ENCODE measurements at regions not wholly inside any gene's neighbourhood (a gene's known extent, or its start where the extent isn't known, plus 50 kb on each side); places are given as distances from the start of the nearest gene placed in this dataset.

DNA sequence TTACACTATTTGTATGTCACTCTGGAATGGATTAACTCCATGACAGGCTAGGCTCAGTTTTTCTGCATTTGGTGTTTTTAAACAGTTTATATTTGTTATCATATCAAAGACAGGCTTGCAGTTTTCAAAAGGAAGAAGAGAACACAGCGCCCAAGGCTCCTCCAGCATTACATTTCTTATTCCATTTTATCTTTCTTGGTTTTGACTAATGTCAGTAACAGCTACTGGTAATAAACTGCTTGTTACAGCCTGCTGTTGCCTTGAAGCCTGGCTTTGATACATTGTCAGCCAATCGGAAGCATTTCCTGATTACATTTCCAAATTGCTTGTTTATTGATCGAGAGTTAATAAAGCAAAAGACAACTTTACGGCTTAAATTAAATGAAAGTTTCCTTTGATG is 166.0 kb upstream of the MDFIC start:
- TF ChIP-seq, protein P1, sequence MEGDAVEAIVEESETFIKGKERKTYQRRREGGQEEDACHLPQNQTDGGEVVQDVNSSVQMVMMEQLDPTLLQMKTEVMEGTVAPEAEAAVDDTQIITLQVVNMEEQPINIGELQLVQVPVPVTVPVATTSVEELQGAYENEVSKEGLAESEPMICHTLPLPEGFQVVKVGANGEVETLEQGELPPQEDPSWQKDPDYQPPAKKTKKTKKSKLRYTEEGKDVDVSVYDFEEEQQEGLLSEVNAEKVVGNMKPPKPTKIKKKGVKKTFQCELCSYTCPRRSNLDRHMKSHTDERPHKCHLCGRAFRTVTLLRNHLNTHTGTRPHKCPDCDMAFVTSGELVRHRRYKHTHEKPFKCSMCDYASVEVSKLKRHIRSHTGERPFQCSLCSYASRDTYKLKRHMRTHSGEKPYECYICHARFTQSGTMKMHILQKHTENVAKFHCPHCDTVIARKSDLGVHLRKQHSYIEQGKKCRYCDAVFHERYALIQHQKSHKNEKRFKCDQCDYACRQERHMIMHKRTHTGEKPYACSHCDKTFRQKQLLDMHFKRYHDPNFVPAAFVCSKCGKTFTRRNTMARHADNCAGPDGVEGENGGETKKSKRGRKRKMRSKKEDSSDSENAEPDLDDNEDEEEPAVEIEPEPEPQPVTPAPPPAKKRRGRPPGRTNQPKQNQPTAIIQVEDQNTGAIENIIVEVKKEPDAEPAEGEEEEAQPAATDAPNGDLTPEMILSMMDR (conservative IDR thresholded peaks at IDR 0.05; ENCODE audit: low read depth, low read length): no peak
- no peak overlapping the region for H3K4me3 ChIP-seq (ENCODE audit: low read depth, low read length)
- no peak for DNase-seq (ENCODE audit: low read depth)

DNA sequence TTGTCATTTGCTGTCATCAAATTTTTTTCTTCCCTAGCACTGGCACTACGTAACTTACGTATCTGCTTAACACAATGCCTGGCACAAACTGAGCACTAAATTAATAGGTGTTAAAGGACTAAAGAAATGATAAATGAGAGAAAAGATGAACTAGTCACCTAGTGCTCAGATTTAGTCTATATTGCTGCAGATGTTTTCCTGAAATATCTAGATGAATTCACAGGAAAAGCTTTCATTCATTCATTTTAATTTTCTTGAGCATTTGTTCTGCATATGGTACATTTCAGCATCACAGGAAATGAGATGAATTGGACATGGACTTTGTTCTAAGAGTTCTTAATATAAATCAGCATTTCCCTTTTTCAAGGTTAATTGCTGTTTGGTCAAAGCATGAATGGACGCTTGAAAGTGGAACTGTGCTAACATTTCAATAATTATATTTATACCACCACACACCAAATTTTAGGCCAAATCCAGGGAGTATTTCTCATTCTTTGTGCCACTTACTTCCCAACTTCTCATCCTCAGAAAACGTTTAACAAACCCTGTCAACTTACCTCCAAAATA is 163.2 kb upstream of the MDFIC start:
- TF ChIP-seq, protein P1 (conservative IDR thresholded peaks at IDR 0.05; ENCODE audit: low read depth, low read length): no peak
- no peak overlapping the region for H3K4me3 ChIP-seq (ENCODE audit: low read depth, low read length)
- DNase-seq (ENCODE audit: low read depth): no peak

DNA sequence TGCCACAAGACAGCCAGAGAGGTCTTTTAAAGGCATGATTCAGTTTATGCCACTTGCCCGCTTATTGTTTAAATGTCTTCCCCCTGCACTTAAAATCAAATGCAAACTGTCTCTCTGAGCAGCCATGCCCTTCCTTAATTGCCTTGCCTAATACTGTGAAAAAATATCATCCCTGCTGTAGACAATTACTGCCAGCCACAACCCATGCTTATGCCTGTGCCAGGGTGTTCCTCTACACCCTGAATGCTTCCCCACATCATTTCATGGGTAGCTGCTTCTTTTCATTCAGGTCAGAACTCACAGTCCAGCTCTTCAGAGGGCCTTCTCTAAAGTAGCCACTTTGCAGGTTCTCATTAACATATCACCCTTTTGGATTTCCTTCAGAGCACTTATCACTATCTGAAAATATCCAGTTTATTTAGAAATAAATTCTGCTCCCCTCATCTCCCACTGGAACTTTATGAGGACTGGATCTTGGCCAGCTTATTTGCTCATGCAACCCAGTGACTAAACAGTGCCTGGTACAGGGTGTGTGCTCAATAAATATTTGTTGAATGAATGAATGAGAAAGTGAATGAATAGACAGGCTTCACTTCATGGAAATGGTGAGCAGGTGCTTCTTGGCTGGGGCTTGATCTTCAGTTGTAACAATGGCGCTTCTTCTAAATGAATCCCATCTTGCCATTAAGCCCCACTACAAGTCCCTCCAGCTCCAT is 162.4 kb upstream of the MDFIC start:
- H3K4me3 ChIP-seq (ENCODE audit: low read depth, low read length): no peak overlapping the region
- TF ChIP-seq, protein P1 (conservative IDR thresholded peaks at IDR 0.05; ENCODE audit: low read depth, low read length): no peak
- peak; percentile 44 for DNase-seq (ENCODE audit: low read depth)

DNA sequence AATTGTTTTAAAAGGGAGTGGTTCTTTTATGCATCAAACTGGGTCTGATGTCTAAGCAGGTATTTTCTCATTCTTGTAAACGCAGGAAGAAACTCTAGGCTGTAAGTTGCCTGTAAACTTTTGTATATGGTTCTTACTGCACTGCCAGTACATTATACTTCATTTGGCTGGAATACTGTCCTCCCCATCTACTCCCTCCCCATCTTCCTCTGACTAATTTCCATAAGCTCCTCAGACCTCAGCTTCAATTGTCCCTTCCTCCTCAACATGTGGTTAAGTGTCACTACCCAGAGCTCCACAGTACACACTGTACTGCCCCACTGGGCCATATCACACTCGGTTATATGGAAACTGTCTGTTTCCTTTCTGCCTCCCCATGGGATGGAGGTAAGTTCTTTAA is 161.4 kb upstream of the MDFIC start:
- TF ChIP-seq, protein P1 (conservative IDR thresholded peaks at IDR 0.05; ENCODE audit: low read depth, low read length): no peak
- H3K4me3 ChIP-seq (ENCODE audit: low read depth, low read length): no peak overlapping the region
- DNase-seq (ENCODE audit: low read depth): no peak

DNA sequence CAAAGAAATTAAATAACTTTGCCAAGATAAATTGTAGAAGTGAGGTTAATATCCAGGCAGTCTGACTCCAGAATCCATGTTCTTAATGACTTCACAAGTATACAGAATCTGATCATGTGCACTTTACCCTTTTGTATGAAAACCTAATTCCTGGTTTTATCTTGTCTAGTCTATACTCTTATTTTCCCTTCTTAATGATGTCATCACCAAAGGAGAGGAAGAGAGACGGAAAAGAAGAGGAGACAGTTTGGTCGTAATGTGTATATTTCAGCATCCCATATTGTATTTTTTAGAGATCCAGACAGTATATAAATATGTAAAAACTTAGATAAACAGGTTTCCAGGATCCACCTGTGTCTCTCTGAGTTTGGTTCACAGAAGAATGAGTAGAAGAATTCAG is 159.9 kb upstream of the MDFIC start:
- TF ChIP-seq, protein P1 (conservative IDR thresholded peaks at IDR 0.05; ENCODE audit: low read depth, low read length): no peak
- no peak for DNase-seq (ENCODE audit: low read depth)
- no peak overlapping the region for H3K4me3 ChIP-seq (ENCODE audit: low read depth, low read length)

DNA sequence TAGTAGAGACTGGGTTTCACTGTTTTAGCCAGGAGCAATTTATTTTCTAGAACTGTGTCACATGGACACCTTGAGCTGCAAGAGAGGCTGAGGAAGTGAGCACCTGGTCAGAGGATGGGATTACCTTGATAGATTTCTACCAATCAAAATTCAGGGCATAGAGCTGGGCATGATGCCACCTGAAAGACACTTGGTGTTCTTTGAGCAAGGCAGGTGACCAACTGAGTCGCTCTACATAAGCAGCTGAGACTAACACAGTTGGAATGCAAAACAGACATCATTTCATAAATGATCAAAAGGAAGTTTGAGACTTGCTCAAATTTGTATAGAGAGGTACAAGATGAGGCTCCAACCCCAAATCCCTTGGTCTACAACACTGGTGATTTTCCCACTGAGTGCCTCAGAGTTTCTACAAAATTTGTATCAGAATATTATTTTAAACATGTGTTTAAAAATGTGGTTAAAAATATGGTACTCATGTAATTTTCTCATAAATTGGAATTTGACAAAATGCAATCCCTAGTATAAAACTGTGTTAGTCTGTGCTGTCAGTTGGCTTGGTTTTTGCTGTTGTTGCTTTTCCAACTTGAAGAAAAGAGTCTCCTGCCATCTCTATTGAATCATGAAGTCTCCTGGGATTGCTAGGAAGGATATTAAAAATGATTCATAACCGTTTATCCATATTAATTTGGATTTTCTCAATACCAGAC is 156.4 kb upstream of the MDFIC start:
- no peak overlapping the region for H3K4me3 ChIP-seq (ENCODE audit: low read depth, low read length)
- TF ChIP-seq, protein P1 (conservative IDR thresholded peaks at IDR 0.05; ENCODE audit: low read depth, low read length): no peak
- no peak for DNase-seq (ENCODE audit: low read depth)

Measured in epithelial cell of proximal tubule (primary cell).